NCI-H2081 (cell line): ENCODE measurements at regions not wholly inside any gene's neighbourhood (a gene's known extent, or its start where the extent isn't known, plus 50 kb on each side); places are given as distances from the start of the nearest gene placed in this dataset.
"Not testable (repeated sequence)": the region's sequence is repeated elsewhere in the genome, so short reads cannot be mapped to it uniquely, and the experiment has no call there.

Source experiments
- DNase-seq, 2 experiments: peaks; one replicate each; lab custom pipeline; 2025; lab: John Stamatoyannopoulos, UW

DNA sequence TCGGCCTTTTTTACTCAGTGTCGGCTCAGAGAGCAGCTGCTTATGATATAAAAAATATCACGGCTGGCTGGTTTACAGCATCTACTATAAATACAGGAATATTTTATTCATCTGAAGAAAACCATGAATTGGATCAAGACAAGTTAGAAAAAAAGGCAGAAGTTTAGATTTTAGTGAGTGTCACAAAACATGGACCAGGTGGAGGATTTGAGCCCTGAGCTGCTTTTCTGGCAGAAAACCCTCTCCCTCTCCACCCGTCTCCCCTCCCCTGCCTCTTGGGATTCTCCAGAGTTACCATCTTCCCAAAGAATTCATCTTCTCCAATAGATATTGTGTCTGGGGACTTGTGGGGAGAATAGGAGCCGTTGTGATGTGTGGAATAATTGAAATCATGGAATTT lies 142.8 kb upstream of the RAI2 start:
- DNase-seq = no peak

DNA sequence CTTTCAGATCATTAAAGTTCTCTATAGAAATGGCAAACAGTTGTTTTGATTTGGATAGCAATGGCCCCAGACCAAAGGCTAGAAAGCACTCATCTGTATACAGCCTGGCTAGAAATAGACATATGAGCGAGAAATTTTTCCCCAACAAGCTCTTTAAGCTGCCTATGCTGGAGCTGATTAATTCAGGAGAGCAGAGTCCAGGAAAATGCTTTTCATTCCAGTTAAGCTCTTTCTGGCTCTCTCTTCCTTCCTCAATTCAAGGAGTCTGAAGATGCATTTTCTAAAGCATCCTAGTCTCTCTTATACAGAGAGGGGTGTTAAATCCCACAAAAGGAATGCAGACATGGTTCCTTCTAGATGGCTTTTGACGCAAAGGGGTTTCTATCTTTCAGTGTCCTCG lies 141.7 kb upstream of the RAI2 start:
- no peak for DNase-seq

DNA sequence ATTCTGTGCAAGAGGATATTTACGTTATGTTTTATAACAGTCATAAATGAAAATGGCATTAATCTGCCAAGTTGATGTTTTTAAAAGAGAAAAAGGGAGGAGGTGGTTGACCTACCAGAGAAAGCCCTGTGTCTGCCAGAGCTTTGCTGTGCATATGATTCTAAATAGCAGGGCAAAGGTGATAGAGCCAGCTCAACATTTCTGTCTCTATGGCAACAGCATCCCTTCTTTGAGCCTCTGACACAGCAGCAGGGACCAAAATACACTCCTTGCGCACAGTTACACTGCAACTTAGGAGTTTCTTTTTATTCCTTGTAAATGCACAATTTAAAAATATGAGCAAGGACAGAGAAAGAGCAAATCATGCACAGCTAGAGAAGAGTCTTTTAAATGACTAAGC lies 133.3 kb upstream of the RAI2 start:
- DNase-seq = no peak

GRCh38 chrX:17993062-17993461 lies 132.0 kb upstream of the RAI2 start:
- no peak for DNase-seq

DNA sequence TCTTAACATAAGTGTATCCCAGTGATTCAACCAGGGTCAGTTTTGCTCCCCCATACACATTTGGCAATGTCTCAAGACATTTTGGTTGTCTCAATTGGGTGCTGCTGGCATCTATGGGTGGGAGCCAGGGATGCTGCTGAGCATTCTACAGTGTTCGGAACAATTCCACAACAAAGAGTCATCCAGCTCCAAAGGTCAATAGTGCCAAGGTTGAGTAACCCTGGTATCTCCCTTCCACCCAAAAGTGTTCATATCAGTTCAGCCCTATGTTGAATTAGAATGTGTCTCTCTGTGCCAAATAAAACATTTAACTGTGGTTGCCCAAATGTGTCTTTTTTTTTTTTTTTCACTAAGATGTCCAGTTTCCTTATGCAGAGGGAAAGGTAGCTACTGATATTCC lies 129.4 kb upstream of the RAI2 start:
- DNase-seq = no peak

DNA sequence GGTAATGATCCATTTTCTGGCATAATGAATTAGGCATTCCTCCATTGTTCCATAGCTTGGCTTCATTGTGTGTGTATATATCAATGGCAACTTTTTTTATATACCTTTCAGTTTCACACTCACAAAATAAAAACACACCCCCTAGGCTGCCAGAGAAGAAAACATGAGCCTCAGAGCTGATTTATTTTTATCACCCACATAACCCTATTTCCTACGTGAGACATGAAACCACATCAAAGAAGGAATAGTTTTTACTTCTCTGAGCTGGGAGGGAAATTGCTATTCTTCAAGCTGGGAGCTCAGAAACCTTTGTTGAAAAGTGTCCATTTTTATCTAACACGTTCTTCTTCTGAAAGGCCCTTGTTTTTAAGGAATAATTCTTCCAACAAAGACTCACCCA lies 126.7 kb upstream of the RAI2 start:
- DNase-seq = no peak

DNA sequence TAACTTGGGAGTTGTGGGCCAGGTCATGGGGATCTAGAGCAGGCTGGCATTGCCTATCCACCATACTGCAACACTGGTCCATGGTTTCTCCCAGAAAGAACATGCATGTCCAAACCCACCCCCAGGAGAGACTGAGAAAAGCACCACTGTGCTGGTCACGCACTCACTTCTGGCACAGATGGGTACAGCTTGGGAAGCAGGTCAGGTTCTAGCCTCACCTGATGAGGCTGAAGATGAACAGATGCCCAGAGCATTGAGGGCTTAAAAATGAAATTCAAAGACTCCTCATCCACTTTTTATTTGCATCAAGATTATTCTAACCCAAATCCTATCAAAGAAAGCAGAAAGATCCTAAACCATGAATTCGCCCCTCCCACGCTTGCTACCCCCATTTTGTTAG lies 125.9 kb upstream of the RAI2 start:
- no peak for DNase-seq

DNA sequence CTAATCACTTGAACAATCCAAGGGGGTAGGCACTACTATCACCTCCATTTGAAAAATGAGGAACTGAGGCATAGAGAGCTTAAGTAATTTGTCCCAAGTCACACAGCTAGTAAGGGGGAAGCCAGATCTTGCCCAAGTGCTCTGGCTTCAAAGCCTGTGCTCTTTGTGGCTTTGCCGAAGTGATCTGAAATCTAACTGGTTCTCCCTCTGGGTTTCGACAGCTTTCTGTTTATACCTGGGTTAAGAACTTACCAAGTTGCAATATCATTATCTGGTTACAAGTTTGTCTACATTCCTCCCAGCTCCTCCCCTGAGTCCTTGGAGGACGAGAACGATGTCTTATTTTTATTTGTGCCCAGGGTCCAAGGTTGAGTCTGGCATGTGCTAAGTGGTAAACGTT lies 125.3 kb upstream of the RAI2 start:
- DNase-seq = no peak

GRCh38 chrX:17984415-17984814 lies 123.3 kb upstream of the RAI2 start:
- DNase-seq = no peak

DNA sequence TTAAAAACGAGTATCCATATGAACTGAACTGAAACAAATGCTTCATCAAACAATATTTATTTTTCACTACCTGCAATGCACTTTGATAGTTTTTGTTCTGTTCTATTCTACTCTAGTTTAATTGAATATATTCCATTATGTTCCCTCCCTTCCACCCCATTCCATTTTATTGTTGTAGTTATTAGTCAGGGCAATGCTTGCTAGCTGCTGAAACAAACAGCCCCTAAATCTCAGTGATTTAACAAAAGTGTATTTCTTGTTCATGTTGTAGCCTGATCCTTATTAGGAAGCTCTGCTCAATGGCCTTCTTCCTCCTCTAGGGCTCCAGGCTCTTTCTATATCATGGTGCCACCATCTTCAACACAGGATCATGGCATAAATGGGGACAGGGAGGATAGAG lies 122.3 kb upstream of the RAI2 start:
- DNase-seq = no peak

DNA sequence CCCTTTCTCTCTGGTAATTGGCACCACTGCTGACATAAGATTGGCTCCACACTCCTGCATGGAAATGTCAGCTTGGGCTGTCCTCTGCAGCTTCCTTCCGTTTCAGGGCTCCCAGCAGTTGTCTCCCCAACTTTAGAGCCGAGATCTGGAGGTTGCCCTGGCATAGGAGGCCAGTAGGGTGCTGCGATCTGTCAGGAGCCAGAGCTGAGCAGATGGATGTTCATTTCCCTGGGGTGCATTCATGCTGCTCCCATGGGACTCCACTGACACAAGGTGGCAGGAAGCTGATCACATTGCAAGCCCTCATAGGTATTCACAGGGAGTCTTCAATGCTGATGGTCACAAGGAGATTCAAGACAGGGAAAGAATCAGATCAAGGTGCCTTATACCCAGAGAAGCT lies 116.6 kb upstream of the RAI2 start:
- no peak for DNase-seq

GRCh38 chrX:17976955-17977354 lies 115.9 kb upstream of the RAI2 start:
- no peak for DNase-seq

GRCh38 chrX:17975349-17975748 lies 114.3 kb upstream of the RAI2 start:
- DNase-seq = not testable (repeated sequence)

DNA sequence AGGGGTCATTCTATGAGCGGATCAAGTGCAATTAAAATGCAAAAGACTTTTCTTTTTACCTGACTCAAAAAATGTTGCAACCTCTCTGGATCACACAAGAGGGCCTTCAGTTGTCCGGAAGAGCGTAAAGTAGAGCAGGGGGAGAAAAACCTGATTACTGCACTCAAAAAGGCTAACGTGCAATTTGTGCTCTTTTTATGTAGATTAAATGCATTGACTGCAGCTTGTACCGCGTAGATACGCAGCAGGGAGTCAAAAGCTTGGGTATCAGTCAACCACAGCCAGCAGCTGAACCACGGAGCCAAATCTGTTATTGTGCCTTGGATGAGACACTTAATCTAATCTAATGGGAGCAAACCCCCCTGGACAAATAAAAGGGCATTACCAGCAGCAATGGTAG lies 107.3 kb upstream of the RAI2 start:
- peak; percentile 7 to 68 for DNase-seq

DNA sequence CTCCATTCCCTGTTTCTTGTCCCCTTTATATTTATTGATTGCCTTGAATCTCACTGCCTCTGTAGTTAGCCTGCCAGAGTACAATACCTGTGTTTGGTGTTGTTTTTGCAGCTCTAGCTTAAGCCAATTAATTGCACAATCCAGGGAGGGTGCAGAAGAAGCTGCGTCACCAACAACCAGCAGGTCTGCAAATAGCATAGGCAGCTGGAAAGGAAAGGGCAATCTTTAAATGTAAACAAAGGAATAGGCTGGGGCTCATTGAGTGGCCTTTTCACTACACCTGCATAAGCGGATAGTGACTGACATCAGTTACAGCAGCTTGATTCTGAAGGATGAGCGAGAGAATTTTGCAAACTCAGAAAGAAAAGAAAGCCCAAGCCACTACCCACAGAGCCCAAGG lies 106.8 kb upstream of the RAI2 start:
- peak; percentile 62 to 80 for DNase-seq

DNA sequence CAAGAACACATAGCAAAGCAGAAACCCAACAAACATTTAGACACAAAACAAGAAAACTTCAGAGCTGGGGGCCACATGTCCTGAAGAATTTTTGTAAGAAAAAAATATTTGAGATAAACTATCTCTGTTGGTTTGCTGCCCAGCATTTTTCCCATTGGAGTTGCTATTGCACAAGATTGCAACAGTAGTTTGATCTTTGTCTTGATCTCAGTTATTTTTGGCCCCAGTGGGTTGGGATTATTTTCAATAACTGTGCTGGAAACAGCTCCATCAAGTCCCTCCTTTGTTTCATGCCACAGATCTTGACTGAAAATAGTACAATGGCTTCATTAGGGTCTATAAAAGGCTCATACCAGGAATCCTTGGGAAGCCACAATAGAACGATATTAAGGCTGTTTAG lies 103.8 kb upstream of the RAI2 start:
- DNase-seq = no peak

DNA sequence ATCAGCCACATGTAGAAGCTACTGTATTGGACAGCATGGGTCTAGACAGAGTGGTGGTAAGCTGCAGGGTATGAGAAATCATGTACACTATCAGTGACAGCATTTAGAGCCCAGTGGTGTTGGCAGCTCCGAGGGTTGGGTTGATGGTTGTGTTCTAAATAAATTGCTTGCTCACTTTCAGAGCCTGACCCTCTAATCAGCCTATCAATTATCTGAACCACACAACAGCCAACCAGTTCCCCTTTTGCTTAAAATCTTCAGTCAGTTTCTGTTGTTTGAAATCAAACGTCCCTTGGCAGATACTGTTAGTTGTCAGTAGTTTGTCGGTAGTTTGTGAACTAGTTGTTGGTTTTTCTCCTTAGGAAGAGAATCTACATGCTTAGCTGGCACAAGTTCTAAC lies 99.8 kb upstream of the RAI2 start:
- no peak for DNase-seq

DNA sequence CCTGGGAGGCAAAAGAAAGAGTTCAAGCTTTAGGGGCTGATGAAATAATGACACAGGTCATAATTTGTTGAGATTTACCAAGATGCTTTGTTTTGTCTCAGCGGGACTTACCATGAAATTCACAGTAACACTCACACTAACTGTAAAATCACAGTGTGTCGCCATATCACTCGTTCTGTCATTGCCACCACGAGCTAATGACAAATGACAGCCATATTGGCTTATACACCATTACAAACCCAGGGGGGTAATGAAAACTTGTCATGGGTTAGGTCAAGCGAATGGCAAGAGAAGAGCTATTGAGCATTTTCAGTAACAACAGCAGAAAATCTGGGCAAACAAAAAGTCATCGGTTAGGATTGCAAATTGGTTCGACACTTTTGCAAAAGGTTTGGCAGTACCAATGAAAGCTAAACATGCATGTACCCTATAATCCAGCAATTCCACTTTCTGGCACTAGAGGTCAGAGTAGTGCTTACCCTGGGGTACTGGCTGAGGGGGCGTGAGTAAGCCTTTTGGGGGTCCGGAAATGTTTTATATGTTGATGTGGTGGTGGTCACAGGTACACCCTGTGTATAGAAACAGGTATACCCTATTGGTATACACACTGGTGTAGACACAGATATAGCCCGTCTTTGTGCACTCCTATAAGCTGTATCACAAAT lies 83.9 kb upstream of the RAI2 start:
- no peak for DNase-seq

- not testable (repeated sequence) for DNase-seq
Measured at GRCh38 chrX:17941171-17941570, 80.1 kb upstream of the RAI2 start.

- no peak for DNase-seq
Measured at GRCh38 chrX:17939724-17940123, 78.6 kb upstream of the RAI2 start.

DNA sequence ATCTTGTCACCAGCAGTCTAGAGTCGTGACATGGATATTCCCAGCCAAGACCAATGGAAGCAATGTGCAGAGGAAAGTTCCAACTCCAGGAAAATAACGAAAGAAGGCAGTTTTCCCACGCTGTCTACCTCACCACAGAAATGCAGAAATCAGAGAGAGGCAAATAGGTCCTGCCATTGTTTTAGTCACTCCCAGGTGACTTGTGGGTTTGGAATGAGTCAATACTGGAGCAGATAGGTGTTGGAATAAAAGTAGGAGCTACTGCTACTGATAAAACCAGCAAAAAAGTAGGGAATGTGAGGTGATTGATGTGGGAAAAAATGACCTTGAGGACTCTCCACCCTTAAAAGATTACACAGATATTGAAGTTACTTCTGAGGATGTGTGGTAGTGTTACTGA lies 72.8 kb upstream of the RAI2 start:
- DNase-seq = no peak

DNA sequence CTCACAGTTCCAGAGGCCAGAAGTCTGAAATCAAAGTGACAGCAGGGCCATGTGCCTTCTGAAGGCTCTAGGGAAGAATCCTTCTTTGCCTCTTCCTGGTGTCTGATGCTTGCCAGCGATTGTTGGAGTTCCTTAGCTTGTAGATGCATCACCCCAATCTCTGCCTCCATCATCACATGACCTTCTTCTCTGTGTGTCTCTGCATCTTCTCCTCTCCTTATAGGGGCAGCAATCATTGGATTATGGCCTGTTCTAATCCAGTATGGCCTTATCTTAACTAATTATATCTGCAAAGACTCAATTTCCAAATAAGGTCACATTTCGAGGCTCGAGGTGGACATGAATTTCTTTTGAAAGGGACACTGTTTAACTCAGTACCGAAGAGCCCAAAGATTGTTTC lies 71.7 kb upstream of the RAI2 start:
- DNase-seq = no peak

DNA sequence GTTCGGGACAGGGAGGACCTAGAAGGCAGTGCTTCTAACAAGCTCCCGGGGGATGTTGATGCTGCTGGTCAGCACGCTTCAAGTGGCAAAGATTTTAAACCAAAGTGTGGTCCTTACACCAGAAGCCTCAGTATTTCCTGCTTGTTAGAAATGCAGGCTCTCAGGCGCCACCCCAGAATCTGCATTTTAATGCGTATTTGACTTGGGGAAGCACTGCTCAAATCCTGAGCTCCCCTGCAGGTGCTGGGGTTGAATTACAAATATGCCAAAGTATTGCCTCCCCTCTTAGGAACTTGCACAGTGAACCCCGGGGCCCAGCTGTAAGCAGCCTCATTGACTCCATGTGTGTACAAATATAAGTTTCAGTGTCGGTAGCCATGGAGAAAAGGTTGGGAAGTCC lies 70.8 kb upstream of the RAI2 start:
- DNase-seq = no peak

GRCh38 chrX:17930850-17931249 lies 69.8 kb upstream of the RAI2 start:
- DNase-seq = no peak

- DNase-seq = no peak
Measured at GRCh38 chrX:17923546-17923945, 62.4 kb upstream of the RAI2 start.
